AG10803 (cell line): ENCODE measurements at regions not wholly inside any gene's neighbourhood (a gene's known extent, or its start where the extent isn't known, plus 50 kb on each side); places are given as distances from the start of the nearest gene placed in this dataset.

ENCODE experiments used
- DNase-seq: peaks from one replicate; pipeline ENCODE4 v3.0.0; 2010; ENCODE audit warnings: low read depth
- H3K4me3 ChIP-seq: 2 replicates; pipeline ENCODE4 v1.5.1; 2011; ENCODE audit warnings: mild to moderate bottlenecking, low read length, control low read depth
- TF ChIP-seq, protein P1 (sequence below): conservative IDR thresholded peaks from 2 replicates; pipeline ENCODE4 v1.5.1; 2011; ENCODE audit warnings: mild to moderate bottlenecking, low read length, control low read depth, inconsistent platforms

DNA sequence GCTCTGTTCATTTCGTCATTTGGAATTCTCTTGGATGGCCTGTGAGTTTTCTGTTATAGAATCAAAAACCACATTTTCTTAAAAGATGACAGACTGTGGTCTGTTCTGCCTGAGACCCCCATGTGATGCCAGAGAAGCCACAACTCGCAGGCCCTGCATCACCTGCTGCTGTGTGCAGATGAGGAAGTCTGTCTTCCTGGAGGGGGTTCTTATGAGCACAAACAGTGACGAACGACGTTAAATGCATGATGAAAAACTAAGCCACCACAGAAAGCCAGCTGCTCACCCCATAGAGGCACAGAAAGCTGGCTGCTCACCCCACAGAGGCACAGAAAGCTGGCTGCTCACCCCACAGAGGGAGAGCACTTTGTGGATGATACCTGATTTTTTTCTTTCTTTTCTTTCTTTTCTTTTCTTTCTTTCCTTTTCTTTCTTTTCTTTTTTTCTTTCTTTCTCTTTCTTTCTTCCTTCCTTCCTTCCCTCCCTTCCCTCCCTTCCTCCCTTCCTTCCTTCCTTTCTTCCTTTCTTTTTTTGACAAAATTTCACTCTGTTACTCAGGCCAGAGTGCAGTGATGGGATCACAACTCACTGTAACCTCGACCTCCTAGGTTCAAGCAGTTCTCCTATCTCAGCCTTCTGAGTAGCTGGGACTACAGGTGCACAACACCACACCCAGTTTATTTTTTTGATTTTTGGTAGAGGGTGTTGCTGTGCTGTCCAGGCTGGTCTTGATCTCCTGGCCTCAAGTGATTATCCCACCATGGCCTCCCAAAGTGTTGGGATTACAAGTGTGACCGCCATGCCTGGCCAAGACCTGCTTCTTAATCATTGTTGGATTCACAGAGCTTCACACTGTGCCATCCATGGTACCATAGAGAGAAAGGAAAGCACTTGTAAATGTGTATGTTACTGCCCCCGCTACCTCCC lies 1191.4 kb downstream of the UQCRFS1 start:
- no peak for DNase-seq
- H3K4me3 ChIP-seq: no peak overlapping the region
- TF ChIP-seq, protein P1, sequence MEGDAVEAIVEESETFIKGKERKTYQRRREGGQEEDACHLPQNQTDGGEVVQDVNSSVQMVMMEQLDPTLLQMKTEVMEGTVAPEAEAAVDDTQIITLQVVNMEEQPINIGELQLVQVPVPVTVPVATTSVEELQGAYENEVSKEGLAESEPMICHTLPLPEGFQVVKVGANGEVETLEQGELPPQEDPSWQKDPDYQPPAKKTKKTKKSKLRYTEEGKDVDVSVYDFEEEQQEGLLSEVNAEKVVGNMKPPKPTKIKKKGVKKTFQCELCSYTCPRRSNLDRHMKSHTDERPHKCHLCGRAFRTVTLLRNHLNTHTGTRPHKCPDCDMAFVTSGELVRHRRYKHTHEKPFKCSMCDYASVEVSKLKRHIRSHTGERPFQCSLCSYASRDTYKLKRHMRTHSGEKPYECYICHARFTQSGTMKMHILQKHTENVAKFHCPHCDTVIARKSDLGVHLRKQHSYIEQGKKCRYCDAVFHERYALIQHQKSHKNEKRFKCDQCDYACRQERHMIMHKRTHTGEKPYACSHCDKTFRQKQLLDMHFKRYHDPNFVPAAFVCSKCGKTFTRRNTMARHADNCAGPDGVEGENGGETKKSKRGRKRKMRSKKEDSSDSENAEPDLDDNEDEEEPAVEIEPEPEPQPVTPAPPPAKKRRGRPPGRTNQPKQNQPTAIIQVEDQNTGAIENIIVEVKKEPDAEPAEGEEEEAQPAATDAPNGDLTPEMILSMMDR: no peak

DNA sequence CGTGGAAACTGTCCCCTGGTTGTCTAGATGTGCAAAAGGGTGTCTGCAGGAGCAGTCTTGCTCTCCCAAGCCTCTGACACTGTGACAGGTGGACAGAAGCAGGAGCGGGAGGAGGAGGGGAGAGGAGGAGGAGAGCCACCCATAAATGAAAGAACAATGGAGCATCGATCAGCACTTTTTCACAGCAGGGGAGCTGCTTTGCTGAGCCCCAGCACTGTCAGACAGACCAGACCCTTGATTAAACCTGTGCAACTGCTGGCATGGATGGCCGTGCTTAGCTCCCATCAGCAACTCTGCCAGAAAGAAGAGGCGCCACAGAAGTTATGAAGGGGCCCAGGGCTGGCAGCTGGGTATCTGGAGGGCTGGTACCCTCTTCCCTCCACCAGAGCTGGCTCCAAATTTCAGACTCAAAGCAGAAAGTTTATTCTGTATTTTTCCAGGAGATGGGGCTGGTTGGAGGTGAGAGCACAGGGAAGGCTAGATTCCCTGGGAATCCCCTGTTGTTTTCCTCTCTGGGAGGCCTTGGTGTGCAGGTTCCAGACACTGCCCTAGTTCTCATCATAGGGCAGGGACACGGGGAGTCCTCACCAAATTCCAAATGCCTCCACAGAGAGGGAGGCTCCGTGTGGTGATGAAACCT lies 1192.2 kb downstream of the UQCRFS1 start:
- H3K4me3 ChIP-seq: no peak overlapping the region
- peak; percentile 5 for DNase-seq

DNA sequence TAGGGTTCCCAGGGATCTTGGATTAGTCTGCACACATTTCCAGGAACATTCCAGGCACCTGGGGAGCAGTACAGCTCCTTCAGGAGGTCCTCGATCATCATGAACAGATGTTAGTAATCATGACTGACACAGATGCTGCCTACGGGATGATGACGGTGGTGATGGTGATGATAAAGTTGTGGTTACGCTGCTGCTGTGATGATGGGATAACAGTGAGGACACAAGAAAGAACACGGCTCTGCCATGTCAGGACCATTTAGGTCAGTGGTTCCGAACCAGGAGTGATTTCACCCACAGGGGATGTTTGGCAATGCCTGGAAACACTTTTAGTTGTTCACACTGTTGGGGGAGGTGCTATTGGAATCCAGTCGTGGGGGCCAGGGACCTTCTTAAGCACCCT lies 1193.0 kb downstream of the UQCRFS1 start:
- peak; percentile 9 for DNase-seq

More for the DNA sequence above, 1192.2 kb downstream of the UQCRFS1 start:
- TF ChIP-seq, protein P1: no peak

DNA sequence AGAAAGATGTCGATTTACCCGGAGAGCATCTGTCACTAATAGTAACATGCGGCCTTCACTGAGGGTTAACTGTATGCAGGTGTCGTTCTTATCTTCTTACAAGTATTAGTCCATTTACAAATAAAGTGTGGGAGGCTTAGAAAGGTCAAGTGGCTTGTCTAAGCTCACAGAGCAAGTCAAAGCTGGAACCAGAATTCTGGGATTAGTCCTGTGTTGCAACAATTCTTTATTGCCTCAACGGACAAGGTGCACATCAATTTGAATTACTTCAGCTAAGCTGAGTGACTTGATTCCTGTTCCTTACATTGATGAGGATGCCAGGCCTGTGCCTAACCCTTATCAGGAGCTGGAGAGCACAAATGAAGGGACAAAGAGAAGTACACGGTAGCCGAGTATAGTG lies 1193.6 kb downstream of the UQCRFS1 start:
- DNase-seq: no peak
- TF ChIP-seq, protein P1: no peak
- no peak overlapping the region for H3K4me3 ChIP-seq

More for the DNA sequence above, 1193.0 kb downstream of the UQCRFS1 start:
- H3K4me3 ChIP-seq: no peak overlapping the region
- TF ChIP-seq, protein P1: no peak

DNA sequence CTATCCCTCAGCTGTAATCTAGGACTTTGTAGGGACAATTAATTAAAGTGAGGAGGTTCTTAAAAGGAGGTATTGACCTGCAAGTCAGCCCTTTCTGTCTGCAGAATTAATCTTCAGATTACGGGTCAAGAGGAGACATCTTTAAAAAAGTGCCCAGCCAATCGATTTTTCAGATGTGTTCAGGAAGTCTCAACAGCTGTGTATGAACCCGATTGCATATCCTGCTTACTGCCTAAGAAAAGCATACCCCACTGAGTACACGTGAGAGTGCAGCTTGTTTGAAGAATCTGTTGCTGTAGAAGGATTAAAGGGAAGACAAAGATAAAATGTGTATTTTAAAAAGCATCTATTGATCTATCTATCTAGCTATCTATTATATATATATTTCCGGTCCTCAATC lies 1194.5 kb downstream of the UQCRFS1 start:
- H3K4me3 ChIP-seq: no peak overlapping the region
- DNase-seq: no peak
- TF ChIP-seq, protein P1: no peak

DNA sequence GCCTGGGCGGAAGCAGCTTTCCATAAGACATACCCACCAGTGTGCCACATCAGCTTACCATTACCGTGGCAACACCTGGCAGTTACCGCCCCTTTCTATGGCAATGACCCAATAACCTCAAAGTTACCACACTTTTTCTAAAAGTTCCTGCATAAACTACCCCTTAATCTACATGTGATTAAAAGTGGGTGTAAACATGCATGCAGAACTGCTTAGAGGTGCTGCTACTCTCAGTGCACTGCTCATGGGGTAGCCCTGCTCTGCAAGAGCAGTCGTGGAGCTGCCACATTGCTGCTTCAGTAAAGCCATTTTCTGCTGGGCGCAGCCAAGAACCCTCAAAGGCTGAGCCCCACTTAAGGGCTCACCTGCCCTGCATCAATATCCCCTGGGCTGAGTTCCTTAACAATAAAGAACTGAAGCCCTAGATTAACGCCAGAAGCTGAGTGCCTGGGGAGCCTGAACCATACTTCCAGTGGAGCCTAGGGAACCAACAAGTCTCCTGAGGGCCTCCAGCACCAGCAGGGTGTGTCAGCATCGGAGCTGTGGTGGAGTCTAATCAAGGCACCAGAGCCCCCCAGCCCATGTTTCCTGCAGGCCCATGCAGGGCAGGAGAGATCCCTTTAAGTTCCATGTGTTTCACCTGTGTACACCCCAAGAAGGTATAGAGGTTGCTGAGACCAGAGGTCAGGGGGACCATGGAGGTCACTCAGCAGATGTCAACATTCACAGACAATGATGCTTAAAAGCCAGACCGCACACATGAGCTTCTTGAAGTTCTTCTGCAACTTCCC lies 1198.1 kb downstream of the UQCRFS1 start:
- no peak for DNase-seq
- TF ChIP-seq, protein P1: no peak
- H3K4me3 ChIP-seq: no peak overlapping the region
